Caco-2 (cell line): ENCODE measurements at regions not wholly inside any gene's neighbourhood (a gene's known extent, or its start where the extent isn't known, plus 50 kb on each side); places are given as distances from the start of the nearest gene placed in this dataset.

Source experiments
- BruUV-seq: library from RNA; stranded (reverse); fragments of 400-500 nt; replicated peaks from 2 replicates; lab custom pipeline; 2021; lab: Mats Ljungman, UMichigan
- CTCF ChIA-PET: fragments of 300-600 bp; sonication (Branson Sonifier 250); formaldehyde crosslinking; loops from one replicate; lab custom pipeline; 2022; ENCODE audit warnings: antibody characterized with exemption; lab: Charles Lee
- POLR2A ChIA-PET: fragments of 300-600 bp; sonication (Branson Sonifier 250); formaldehyde crosslinking; loops from one replicate; lab custom pipeline; 2022; ENCODE audit warnings: antibody characterized with exemption; lab: Charles Lee
- DNase-seq, 2 experiments: peaks; one replicate each; pipeline versions ENCODE4 v3.0.0 to v3.0.0-alpha.2; 2020 to 2022
- H3K27me3 ChIP-seq: replicated peaks from 2 replicates; pipeline ENCODE4 v1.6.0; 2011; ENCODE audit warnings: low read length; ENCODE audit not compliant: control insufficient read depth, insufficient read depth
- H3K36me3 ChIP-seq: 2 replicates; pipeline ENCODE4 v1.5.1; 2011; ENCODE audit warnings: low read length; ENCODE audit not compliant: control insufficient read depth, insufficient read depth
- H3K4me1 ChIP-seq: fragments of 250-450 bp; sonication (Bioruptor Pico); 2 replicates; pipeline ENCODE4 v1.5.1; 2020; ENCODE audit warnings: mild to moderate bottlenecking
- H3K4me3 ChIP-seq: 2 replicates; pipeline ENCODE4 v1.5.1; 2011; ENCODE audit warnings: low read depth, mild to moderate bottlenecking, control low read depth, low read length
- H3K9me3 ChIP-seq: fragments of 250-450 bp; sonication (Bioruptor Pico); 2 replicates; pipeline ENCODE4 v1.5.1; 2020; ENCODE audit warnings: mild to moderate bottlenecking, moderate library complexity
- H3K27ac Mint-ChIP-seq: one replicate; pipeline ENCODE4 v1.8.0; 2022; ENCODE audit warnings: mixed read lengths; ENCODE audit not compliant: unreplicated experiment
- H3K27me3 Mint-ChIP-seq: one replicate; pipeline ENCODE4 v1.8.0; 2022; ENCODE audit warnings: mixed read lengths; ENCODE audit not compliant: insufficient read depth, unreplicated experiment
- H3K36me3 Mint-ChIP-seq: one replicate; pipeline ENCODE4 v1.8.0; 2022; ENCODE audit warnings: mild to moderate bottlenecking, mixed read lengths; ENCODE audit not compliant: insufficient read depth, unreplicated experiment
- H3K4me1 Mint-ChIP-seq: one replicate; pipeline ENCODE4 v1.8.0; 2022; ENCODE audit warnings: low read depth, mixed read lengths; ENCODE audit not compliant: unreplicated experiment
- H3K4me3 Mint-ChIP-seq: one replicate; pipeline ENCODE4 v1.8.0; 2022; ENCODE audit warnings: mild to moderate bottlenecking, moderate library complexity, mixed read lengths; ENCODE audit not compliant: unreplicated experiment
- H3K9me3 Mint-ChIP-seq: one replicate; pipeline ENCODE4 v1.8.0; 2022; ENCODE audit warnings: mixed read lengths; ENCODE audit not compliant: unreplicated experiment
- intact Hi-C: fragments of 100-400 bp; cut with micrococcal nuclease; formaldehyde crosslinking; loops from one replicate; pipeline ENCODE4 v1.10.0; 2022; ENCODE audit not compliant: unreplicated experiment
- TF ChIP-seq, protein P1 (sequence below), 2 experiments: fragments of 200-600 bp in 1 of 2; IDR thresholded peaks; 1 replicate in 1 of 2; 2 replicates in 1 of 2; pipeline versions ENCODE4 v1.5.1 to v1.8.0; 2011 to 2022; ENCODE audit warnings: antibody characterized with exemption in 1 of 2, control low read depth in 1 of 2, inconsistent platforms in 1 of 2, low read depth in 1 of 2, low read length in 1 of 2, mild to moderate bottlenecking in 1 of 2, moderate library complexity in 1 of 2; ENCODE audit not compliant: insufficient read depth in 1 of 2, severe bottlenecking in 1 of 2, unreplicated experiment in 1 of 2

DNA sequence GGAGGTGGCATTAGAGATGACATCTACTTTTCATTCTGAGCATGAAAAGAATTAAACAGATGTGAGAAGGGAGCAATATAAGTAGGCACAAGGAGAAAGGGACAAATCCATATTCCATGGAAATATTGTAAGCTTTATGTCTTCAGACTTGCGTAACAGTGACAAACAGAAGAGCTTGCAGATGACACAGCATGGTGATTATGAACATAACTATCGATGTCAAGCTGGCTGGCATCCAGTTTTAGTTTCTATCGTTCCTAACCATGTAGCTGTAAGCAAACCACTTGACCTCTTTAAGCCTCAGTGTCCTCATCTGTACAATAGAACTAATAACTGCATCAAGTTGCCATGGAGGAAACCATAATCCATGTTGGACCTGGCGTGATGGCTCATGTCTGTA is 246.7 kb upstream of the ADRA1B start:
- intact Hi-C loops, result loop anchor here (10.0 kb wide), 1 partner anchor 225 kb away; no protein-coding TSS in a partner anchor
- H3K27me3 ChIP-seq, result no peaks in the 10 kb centered on the region
- ChIA-PET CTCF (no interaction called here), POLR2A (no interaction called here)
- H3K27me3 Mint-ChIP-seq, result peaks cover 3% of the 10 kb centered on the region
- H3K9me3 Mint-ChIP-seq, result peaks cover 9% of the 10 kb centered on the region
- H3K9me3 ChIP-seq, result 0 out of 2 replicates have a peak, but pooled peaks cover 3% of the 10 kb centered on the region
- no peaks in the 10 kb centered on the region for H3K4me1 ChIP-seq
- no peaks in the 10 kb centered on the region for H3K36me3 ChIP-seq
- no peak overlapping the region for H3K4me3 Mint-ChIP-seq
- no peaks in the 10 kb centered on the region for H3K4me1 Mint-ChIP-seq
- H3K36me3 Mint-ChIP-seq, result no peaks in the 10 kb centered on the region
- H3K4me3 ChIP-seq, result no peak overlapping the region
- no peak overlapping the region for H3K27ac Mint-ChIP-seq
- BruUV-seq, result no TSS peak
- no peak for DNase-seq
- TF ChIP-seq, protein P1, sequence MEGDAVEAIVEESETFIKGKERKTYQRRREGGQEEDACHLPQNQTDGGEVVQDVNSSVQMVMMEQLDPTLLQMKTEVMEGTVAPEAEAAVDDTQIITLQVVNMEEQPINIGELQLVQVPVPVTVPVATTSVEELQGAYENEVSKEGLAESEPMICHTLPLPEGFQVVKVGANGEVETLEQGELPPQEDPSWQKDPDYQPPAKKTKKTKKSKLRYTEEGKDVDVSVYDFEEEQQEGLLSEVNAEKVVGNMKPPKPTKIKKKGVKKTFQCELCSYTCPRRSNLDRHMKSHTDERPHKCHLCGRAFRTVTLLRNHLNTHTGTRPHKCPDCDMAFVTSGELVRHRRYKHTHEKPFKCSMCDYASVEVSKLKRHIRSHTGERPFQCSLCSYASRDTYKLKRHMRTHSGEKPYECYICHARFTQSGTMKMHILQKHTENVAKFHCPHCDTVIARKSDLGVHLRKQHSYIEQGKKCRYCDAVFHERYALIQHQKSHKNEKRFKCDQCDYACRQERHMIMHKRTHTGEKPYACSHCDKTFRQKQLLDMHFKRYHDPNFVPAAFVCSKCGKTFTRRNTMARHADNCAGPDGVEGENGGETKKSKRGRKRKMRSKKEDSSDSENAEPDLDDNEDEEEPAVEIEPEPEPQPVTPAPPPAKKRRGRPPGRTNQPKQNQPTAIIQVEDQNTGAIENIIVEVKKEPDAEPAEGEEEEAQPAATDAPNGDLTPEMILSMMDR (IDR thresholded peaks at IDR 0.05; ENCODE audit: insufficient read depth in 1 of 2, low read depth in 1 of 2, low read length in 1 of 2, severe bottlenecking in 1 of 2, unreplicated experiment in 1 of 2), result no peak

DNA sequence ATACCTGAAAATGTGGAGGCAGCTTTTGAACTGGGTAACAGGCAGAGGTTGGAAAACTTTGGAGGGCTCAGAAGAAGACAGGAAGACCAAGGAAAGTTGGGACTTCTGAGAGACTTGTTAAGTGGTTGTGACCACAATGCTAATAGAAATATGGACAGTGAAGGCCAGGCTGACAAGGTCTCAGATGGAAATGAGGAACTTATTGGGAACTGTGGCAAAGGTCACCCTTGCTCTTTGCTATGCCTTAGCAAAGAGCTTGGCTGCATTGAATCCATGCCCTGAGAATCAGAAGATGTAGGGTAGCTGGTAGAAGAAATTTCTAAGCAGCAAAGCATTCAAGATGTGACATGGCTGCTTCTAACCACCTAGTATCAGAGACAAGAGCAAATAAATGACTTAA is 244.4 kb upstream of the ADRA1B start:
- intact Hi-C loops, result no loop called here
- H3K27ac Mint-ChIP-seq, result no peak overlapping the region
- Histone ChIP-seq H3K36me3 (no peaks in the 10 kb centered on the region), H3K27me3 (no peaks in the 10 kb centered on the region), H3K4me1 (no peaks in the 10 kb centered on the region), H3K4me3 (no peak overlapping the region), H3K9me3 (0 out of 2 replicates have a peak, but pooled peaks cover 3% of the 10 kb centered on the region)
- CTCF ChIA-PET, result no interaction called here
- no peak for DNase-seq
- POLR2A ChIA-PET, result no interaction called here
- H3K4me3 Mint-ChIP-seq, result no peak overlapping the region
- H3K36me3 Mint-ChIP-seq, result no peaks in the 10 kb centered on the region
- TF ChIP-seq, protein P1 (IDR thresholded peaks at IDR 0.05; ENCODE audit: insufficient read depth in 1 of 2, low read depth in 1 of 2, low read length in 1 of 2, severe bottlenecking in 1 of 2, unreplicated experiment in 1 of 2), result no peak
- H3K27me3 Mint-ChIP-seq, result peaks cover 3% of the 10 kb centered on the region
- H3K9me3 Mint-ChIP-seq, result peaks cover 9% of the 10 kb centered on the region
- BruUV-seq, result no TSS peak
- H3K4me1 Mint-ChIP-seq, result no peaks in the 10 kb centered on the region

DNA sequence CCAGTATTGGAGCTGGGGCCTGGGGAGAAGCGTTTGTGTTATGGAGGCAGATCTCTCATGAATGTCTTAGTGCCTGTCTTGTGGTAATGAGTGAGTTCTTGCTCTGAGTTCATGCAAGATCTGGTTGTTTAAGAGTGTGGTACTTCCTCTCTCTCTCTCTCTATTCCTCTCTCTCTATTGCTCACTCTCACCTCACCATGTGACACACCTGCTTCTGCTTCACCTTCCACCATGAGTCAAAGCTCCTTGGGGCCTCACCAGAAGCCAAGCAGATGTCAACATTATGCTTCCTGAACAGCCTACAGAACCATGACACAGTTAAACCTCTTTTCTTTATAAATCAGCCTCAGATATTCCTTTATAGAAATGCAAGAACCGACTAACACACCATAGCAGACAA is 242.7 kb upstream of the ADRA1B start:
- peaks cover 9% of the 10 kb centered on the region for H3K9me3 Mint-ChIP-seq
- intact Hi-C loops, result no loop called here
- Histone ChIP-seq H3K4me1 (no peaks in the 10 kb centered on the region), H3K36me3 (no peaks in the 10 kb centered on the region), H3K27me3 (no peaks in the 10 kb centered on the region), H3K9me3 (0 out of 2 replicates have a peak, but pooled peaks cover 3% of the 10 kb centered on the region), H3K4me3 (no peak overlapping the region)
- H3K4me3 Mint-ChIP-seq, result no peak overlapping the region
- H3K4me1 Mint-ChIP-seq, result no peaks in the 10 kb centered on the region
- no peaks in the 10 kb centered on the region for H3K27me3 Mint-ChIP-seq
- ChIA-PET POLR2A (no interaction called here), CTCF (no interaction called here)
- TF ChIP-seq, protein P1 (IDR thresholded peaks at IDR 0.05; ENCODE audit: insufficient read depth in 1 of 2, low read depth in 1 of 2, low read length in 1 of 2, severe bottlenecking in 1 of 2, unreplicated experiment in 1 of 2), result no peak
- no peak for DNase-seq
- BruUV-seq, result no TSS peak
- no peaks in the 10 kb centered on the region for H3K36me3 Mint-ChIP-seq
- H3K27ac Mint-ChIP-seq, result no peak overlapping the region
